Keratinocyte (primary cell): ENCODE measurements at regions not wholly inside any gene's neighbourhood (a gene's known extent, or its start where the extent isn't known, plus 50 kb on each side); places are given as distances from the start of the nearest gene placed in this dataset.

Experiments
- DNase-seq: peaks from one replicate; pipeline ENCODE4 v3.0.0-alpha.2; 2011; ENCODE audit warnings: low read depth, missing footprints, low spot score
- FAIRE-seq: peaks from 2 replicates; lab custom pipeline; 2011; peaks lifted over from hg19 to GRCh38; lab: Jason Lieb, UNC
- H2AFZ ChIP-seq: 2 replicates; pipeline ENCODE4 v1.6.0; 2012; ENCODE audit warnings: low read length, control low read depth, inconsistent platforms; ENCODE audit not compliant: control insufficient read depth
- H3K27ac ChIP-seq: 2 replicates; pipeline ENCODE4 v1.5.1; 2011; ENCODE audit warnings: low read length; ENCODE audit not compliant: control insufficient read depth, insufficient read depth
- H3K27me3 ChIP-seq: 3 replicates; pipeline ENCODE4 v1.6.0; 2011; ENCODE audit warnings: low read length; ENCODE audit not compliant: control insufficient read depth, insufficient read depth; ENCODE audit errors: extremely low read depth
- H3K36me3 ChIP-seq, 2 experiments: 2 replicates in 1 of 2; 3 replicates in 1 of 2; pipeline ENCODE4 v1.5.1; 2011; ENCODE audit warnings: low read length in 2 of 2, mild to moderate bottlenecking in 1 of 2; ENCODE audit not compliant: control insufficient read depth in 2 of 2, insufficient read depth in 2 of 2; ENCODE audit errors: extremely low read depth in 1 of 2
- H3K4me1 ChIP-seq: 3 replicates; pipeline ENCODE4 v1.5.1; 2011; ENCODE audit warnings: low read length; ENCODE audit not compliant: control insufficient read depth, insufficient read depth; ENCODE audit errors: extremely low read depth
- H3K4me2 ChIP-seq: 3 replicates; pipeline ENCODE4 v1.6.0; 2011; ENCODE audit warnings: low read depth, low read length; ENCODE audit not compliant: control insufficient read depth, insufficient read depth; ENCODE audit errors: extremely low read depth
- H3K4me3 ChIP-seq, 3 experiments: fragments of 200-600 bp in 1 of 3; sonication (generic) in 1 of 3; 2 replicates in 2 of 3; 3 replicates in 1 of 3; pipeline ENCODE4 v1.5.1; 2011 to 2016; ENCODE audit warnings: low read length in 3 of 3, mild to moderate bottlenecking in 3 of 3, control low read depth in 2 of 3, inconsistent platforms in 1 of 3, low read depth in 1 of 3, mixed read lengths in 1 of 3, mixed run types in 1 of 3, moderate library complexity in 1 of 3; ENCODE audit not compliant: control insufficient read depth in 2 of 3, insufficient read depth in 2 of 3; ENCODE audit errors: extremely low read depth in 1 of 3
- H3K79me2 ChIP-seq: 2 replicates; pipeline ENCODE4 v1.6.0; 2012; ENCODE audit warnings: low read length; ENCODE audit not compliant: control insufficient read depth, insufficient read depth
- H3K9ac ChIP-seq: 3 replicates; pipeline ENCODE4 v1.6.0; 2011; ENCODE audit warnings: low read length; ENCODE audit not compliant: control insufficient read depth, insufficient read depth; ENCODE audit errors: extremely low read depth
- H3K9me1 ChIP-seq: 3 replicates; pipeline ENCODE4 v1.6.0; 2011; ENCODE audit warnings: low read length; ENCODE audit not compliant: control insufficient read depth, insufficient read depth; ENCODE audit errors: extremely low read depth
- H3K9me3 ChIP-seq: 2 replicates; pipeline ENCODE4 v1.5.1; 2012; ENCODE audit warnings: low read depth, low read length; ENCODE audit not compliant: control insufficient read depth
- H4K20me1 ChIP-seq: 3 replicates; pipeline ENCODE4 v1.6.0; 2011; ENCODE audit warnings: low read length; ENCODE audit not compliant: control insufficient read depth, insufficient read depth; ENCODE audit errors: extremely low read depth
- CTCF ChIP-seq, 3 experiments: IDR thresholded peaks in 1 of 3; conservative IDR thresholded peaks in 1 of 3; optimal IDR thresholded peaks in 1 of 3; 2 replicates in 2 of 3; 3 replicates in 1 of 3; pipeline versions ENCODE3 to v1.5.1; 2011; ENCODE audit warnings: low read length in 3 of 3, mild to moderate bottlenecking in 3 of 3, moderate library complexity in 2 of 3, control low read depth in 1 of 3, inconsistent platforms in 1 of 3; ENCODE audit not compliant: insufficient read depth in 2 of 3; ENCODE audit errors: extremely low read depth in 1 of 3
- EZH2 ChIP-seq: IDR thresholded peaks from one replicate; pipeline ENCODE4 v1.6.1; 2012; ENCODE audit warnings: inconsistent platforms, mild to moderate bottlenecking, low read length, moderate library complexity
- dilution Hi-C: fragments of 300-500 bp; cut with MboI; formaldehyde crosslinking; loops from one replicate; pipeline ENCODE4 v1.7.0; 2020; ENCODE audit warnings: low sequenced_read_pairs; ENCODE audit not compliant: extremely low pct_ligation_motif_present

GRCh38 chr12:34377243-34378035, 355.1 kb downstream of the ALG10 start:
- Histone ChIP-seq H3K4me3 (no peak overlapping the region), H4K20me1 (no peaks in the 10 kb centered on the region), H3K9ac (no peak overlapping the region), H3K79me2 (no peaks in the 10 kb centered on the region), H3K9me3 (peaks cover 22% of the 10 kb centered on the region), H3K36me3 (no peaks in the 10 kb centered on the region), H3K4me2 (no peak overlapping the region), H3K27me3 (no peaks in the 10 kb centered on the region), H3K4me1 (no peaks in the 10 kb centered on the region), H3K9me1 (no peaks in the 10 kb centered on the region), H3K27ac (no peak overlapping the region), H2AFZ (no peak overlapping the region)
- dilution Hi-C loops = no loop called here
- FAIRE-seq (no peak), DNase-seq (no peak)
- TF ChIP-seq EZH2 (no peak), CTCF (optimal IDR thresholded peaks at IDR 0.05 in 1 of 3, IDR thresholded peaks at IDR 0.05 in 1 of 3, conservative IDR thresholded peaks at IDR 0.05 in 1 of 3; ENCODE audit: extremely low read depth in 1 of 3, insufficient read depth in 2 of 3, low read length in 3 of 3) (no peak)

DNA sequence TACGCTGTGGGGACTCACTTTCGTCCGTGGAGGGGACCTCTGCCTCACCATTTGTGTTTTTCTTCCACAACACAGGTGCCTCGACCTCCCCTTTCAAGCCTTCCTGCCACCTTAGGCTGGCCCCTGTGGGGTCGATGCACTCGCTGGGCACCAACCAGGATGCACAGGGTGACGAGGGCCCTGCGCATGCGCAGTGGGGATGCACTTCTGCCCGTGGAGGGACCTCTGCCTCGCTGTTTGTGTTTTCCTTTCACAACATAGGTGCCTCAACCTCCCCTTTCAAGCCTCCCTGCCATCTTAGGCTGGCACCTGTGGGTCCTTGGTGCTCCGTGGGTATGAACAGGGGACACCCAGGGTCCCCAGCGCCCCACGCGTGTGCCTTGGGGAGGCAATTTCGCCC, 356.8 kb downstream of the ALG10 start:
- Histone ChIP-seq H2AFZ (no peak overlapping the region), H3K27me3 (no peaks in the 10 kb centered on the region), H3K9me3 (peaks cover 26% of the 10 kb centered on the region)

More for the DNA sequence above, 356.8 kb downstream of the ALG10 start:
- no peak overlapping the region for H3K4me2 ChIP-seq
- no peak overlapping the region for H3K4me3 ChIP-seq
- DNase-seq (no peak), FAIRE-seq (no peak)
- no peak overlapping the region for H3K27ac ChIP-seq
- TF ChIP-seq EZH2 (no peak), CTCF (optimal IDR thresholded peaks at IDR 0.05 in 1 of 3, IDR thresholded peaks at IDR 0.05 in 1 of 3, conservative IDR thresholded peaks at IDR 0.05 in 1 of 3; ENCODE audit: extremely low read depth in 1 of 3, insufficient read depth in 2 of 3, low read length in 3 of 3) (no peak)
- H3K79me2 ChIP-seq = no peaks in the 10 kb centered on the region
- no peaks in the 10 kb centered on the region for H4K20me1 ChIP-seq
- no peaks in the 10 kb centered on the region for H3K4me1 ChIP-seq
- H3K9ac ChIP-seq = no peak overlapping the region
- no peaks in the 10 kb centered on the region for H3K9me1 ChIP-seq
- H3K36me3 ChIP-seq = no peaks in the 10 kb centered on the region
- dilution Hi-C loops = no loop called here
